K562 (cell line): ENCODE measurements at regions not wholly inside any gene's neighbourhood (a gene's known extent, or its start where the extent isn't known, plus 50 kb on each side); places are given as distances from the start of the nearest gene placed in this dataset.

ENCODE experiments used
- ARID3A ChIP-seq: IDR thresholded peaks from 2 replicates; pipeline ENCODE4 v1.6.1; 2012; ENCODE audit warnings: low read depth, low read length, improper control_type of control experiment, borderline replicate concordance
- ARNT ChIP-seq, 2 experiments: fragments of 450-650 bp; IDR thresholded peaks; 2 replicates each; pipeline ENCODE4 v1.6.1; 2016; ENCODE audit warnings: mild to moderate bottlenecking in 1 of 2
- DPF2 ChIP-seq: fragments of 450-650 bp; IDR thresholded peaks from 2 replicates; pipeline ENCODE4 v1.6.1; 2016
- FOXA1 ChIP-seq: fragments of 450-650 bp; IDR thresholded peaks from 2 replicates; pipeline ENCODE4 v1.6.1; 2016; ENCODE audit warnings: mild to moderate bottlenecking, borderline replicate concordance
- MCM2 ChIP-seq: fragments of 450-650 bp; IDR thresholded peaks from 2 replicates; pipeline ENCODE4 v1.6.1; 2017; ENCODE audit warnings: low read depth, mild to moderate bottlenecking
- MCM5 ChIP-seq: fragments of 450-650 bp; IDR thresholded peaks from 2 replicates; pipeline ENCODE4 v1.6.1; 2016; ENCODE audit warnings: low read depth
- NFIC ChIP-seq: fragments of 450-650 bp; IDR thresholded peaks from 2 replicates; pipeline ENCODE4 v1.6.1; 2017; ENCODE audit warnings: mild to moderate bottlenecking, inconsistent platforms
- NR2C2 ChIP-seq, 2 experiments: fragments of 200-800 bp in 1 of 2; sonication (Bioruptor generic) in 1 of 2; sonication (generic) in 1 of 2; formaldehyde crosslinking in 1 of 2; IDR thresholded peaks; 2 replicates each; pipeline versions ENCODE4 v1.6.1 to v1.8.0; 2016 to 2022; ENCODE audit warnings: mild to moderate bottlenecking in 1 of 2, missing compliant biosample characterization in 1 of 2, missing genetic modification characterization in 1 of 2, missing genetic modification reagents in 1 of 2
- PURB ChIP-seq: sonication (generic); formaldehyde crosslinking; IDR thresholded peaks from 2 replicates; pipeline ENCODE4 v1.9.0; 2021; ENCODE audit warnings: low read depth, mild to moderate bottlenecking, missing genetic modification reagents
- RFX7 ChIP-seq: fragments of 250-450 bp; sonication (Bioruptor Pico); IDR thresholded peaks from 2 replicates; pipeline ENCODE4 v1.5.1; 2021; ENCODE audit warnings: mild to moderate bottlenecking
- SREBF1 ChIP-seq: fragments of 150-350 bp; IDR thresholded peaks from 2 replicates; pipeline ENCODE4 v1.6.1; 2014; ENCODE audit warnings: antibody characterized with exemption, low read depth, low read length, borderline replicate concordance
- TAL1 ChIP-seq: fragments of 450-650 bp; IDR thresholded peaks from 2 replicates; pipeline ENCODE4 v1.6.1; 2016; ENCODE audit warnings: mild to moderate bottlenecking
- ZBTB1 ChIP-seq: sonication (generic); formaldehyde crosslinking; IDR thresholded peaks from 2 replicates; pipeline ENCODE4 v1.8.1; 2023; ENCODE audit warnings: missing genetic modification reagents, low read depth, mild to moderate bottlenecking, borderline replicate concordance
- ZNF239 ChIP-seq: fragments of 250-450 bp; sonication (Bioruptor Pico); IDR thresholded peaks from 2 replicates; pipeline ENCODE4 v1.4.0; 2020; ENCODE audit warnings: mild to moderate bottlenecking
- ZNF282 ChIP-seq: sonication (generic); formaldehyde crosslinking; IDR thresholded peaks from 2 replicates; pipeline ENCODE4 v1.8.1; 2023; ENCODE audit warnings: missing genetic modification reagents
- TF ChIP-seq, protein P1 (sequence below): sonication (generic); formaldehyde crosslinking; IDR thresholded peaks from 2 replicates; pipeline ENCODE4 v1.8.0; 2022; ENCODE audit warnings: missing genetic modification reagents, mild to moderate bottlenecking, moderate library complexity, borderline replicate concordance
- TF ChIP-seq, protein P2 (sequence below): fragments of 250-450 bp; sonication (Bioruptor Pico); IDR thresholded peaks from 2 replicates; pipeline ENCODE4 v1.5.0; 2021
- TF ChIP-seq, protein P3 (sequence below), 2 experiments: fragments of 450-650 bp; formaldehyde crosslinking in 1 of 2; IDR thresholded peaks; 2 replicates each; pipeline versions ENCODE4 v1.4.0 to v1.6.1; 2014 to 2020; ENCODE audit warnings: mild to moderate bottlenecking in 2 of 2, borderline replicate concordance in 1 of 2, low read depth in 1 of 2

DNA sequence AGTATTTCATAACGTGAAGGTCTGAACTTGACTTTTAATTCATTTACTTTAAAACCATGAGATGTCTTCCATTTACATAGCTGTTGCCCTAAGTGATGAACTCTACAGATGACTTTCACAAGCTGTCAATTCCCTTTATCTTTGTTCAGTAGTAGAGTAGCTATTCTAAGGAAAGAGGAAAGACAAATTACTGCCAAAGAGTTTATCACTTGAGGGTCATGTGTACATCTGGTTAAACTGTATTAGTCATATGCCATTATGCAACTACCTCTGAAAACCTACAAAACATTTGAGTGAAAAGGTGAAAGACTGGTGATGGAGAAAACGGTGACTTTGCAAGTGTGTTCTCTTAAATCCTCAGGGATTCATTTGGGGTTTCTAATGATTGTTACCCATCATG is 763.9 kb downstream of the TMEM182 start (continued):
- TF ChIP-seq, protein P1, sequence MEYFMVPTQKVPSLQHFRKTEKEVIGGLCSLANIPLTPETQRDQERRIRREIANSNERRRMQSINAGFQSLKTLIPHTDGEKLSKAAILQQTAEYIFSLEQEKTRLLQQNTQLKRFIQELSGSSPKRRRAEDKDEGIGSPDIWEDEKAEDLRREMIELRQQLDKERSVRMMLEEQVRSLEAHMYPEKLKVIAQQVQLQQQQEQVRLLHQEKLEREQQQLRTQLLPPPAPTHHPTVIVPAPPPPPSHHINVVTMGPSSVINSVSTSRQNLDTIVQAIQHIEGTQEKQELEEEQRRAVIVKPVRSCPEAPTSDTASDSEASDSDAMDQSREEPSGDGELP = no peak
- 0 out of 2 replicates have a peak, but pooled peaks have one; percentile 32 for TF ChIP-seq ARID3A
- TF ChIP-seq FOXA1 = no peak
- 0 out of 2 replicates have a peak, but pooled peaks have one; percentile 19 for TF ChIP-seq NFIC
- no peak for TF ChIP-seq ARNT (IDR thresholded peaks at IDR 0.05)
- no peak for TF ChIP-seq NR2C2 (CRISPR knock-in tag; IDR thresholded peaks at IDR 0.05)
- TF ChIP-seq NR2C2 (tag; IDR thresholded peaks at IDR 0.05) = peak; percentile 27; the same call in 1 of the 2 replicates
- TF ChIP-seq, protein P2, sequence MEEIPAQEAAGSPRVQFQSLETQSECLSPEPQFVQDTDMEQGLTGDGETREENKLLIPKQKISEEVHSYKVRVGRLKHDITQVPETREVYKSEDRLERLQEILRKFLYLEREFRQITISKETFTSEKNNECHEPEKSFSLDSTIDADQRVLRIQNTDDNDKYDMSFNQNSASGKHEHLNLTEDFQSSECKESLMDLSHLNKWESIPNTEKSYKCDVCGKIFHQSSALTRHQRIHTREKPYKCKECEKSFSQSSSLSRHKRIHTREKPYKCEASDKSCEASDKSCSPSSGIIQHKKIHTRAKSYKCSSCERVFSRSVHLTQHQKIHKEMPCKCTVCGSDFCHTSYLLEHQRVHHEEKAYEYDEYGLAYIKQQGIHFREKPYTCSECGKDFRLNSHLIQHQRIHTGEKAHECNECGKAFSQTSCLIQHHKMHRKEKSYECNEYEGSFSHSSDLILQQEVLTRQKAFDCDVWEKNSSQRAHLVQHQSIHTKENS (CRISPR knock-in tag) = no peak
- no peak for TF ChIP-seq ZNF282 (CRISPR knock-in tag)
- no peak for TF ChIP-seq SREBF1
- TF ChIP-seq PURB (CRISPR knock-in tag) = no peak
- TF ChIP-seq RFX7 (CRISPR knock-in tag) = no peak
- no peak for TF ChIP-seq ZBTB1 (CRISPR knock-in tag)
- no peak for TF ChIP-seq ZNF239
- peak; percentile 59 for TF ChIP-seq TAL1
- TF ChIP-seq MCM2 = no peak
- TF ChIP-seq MCM5 = no peak
- TF ChIP-seq, protein P3, sequence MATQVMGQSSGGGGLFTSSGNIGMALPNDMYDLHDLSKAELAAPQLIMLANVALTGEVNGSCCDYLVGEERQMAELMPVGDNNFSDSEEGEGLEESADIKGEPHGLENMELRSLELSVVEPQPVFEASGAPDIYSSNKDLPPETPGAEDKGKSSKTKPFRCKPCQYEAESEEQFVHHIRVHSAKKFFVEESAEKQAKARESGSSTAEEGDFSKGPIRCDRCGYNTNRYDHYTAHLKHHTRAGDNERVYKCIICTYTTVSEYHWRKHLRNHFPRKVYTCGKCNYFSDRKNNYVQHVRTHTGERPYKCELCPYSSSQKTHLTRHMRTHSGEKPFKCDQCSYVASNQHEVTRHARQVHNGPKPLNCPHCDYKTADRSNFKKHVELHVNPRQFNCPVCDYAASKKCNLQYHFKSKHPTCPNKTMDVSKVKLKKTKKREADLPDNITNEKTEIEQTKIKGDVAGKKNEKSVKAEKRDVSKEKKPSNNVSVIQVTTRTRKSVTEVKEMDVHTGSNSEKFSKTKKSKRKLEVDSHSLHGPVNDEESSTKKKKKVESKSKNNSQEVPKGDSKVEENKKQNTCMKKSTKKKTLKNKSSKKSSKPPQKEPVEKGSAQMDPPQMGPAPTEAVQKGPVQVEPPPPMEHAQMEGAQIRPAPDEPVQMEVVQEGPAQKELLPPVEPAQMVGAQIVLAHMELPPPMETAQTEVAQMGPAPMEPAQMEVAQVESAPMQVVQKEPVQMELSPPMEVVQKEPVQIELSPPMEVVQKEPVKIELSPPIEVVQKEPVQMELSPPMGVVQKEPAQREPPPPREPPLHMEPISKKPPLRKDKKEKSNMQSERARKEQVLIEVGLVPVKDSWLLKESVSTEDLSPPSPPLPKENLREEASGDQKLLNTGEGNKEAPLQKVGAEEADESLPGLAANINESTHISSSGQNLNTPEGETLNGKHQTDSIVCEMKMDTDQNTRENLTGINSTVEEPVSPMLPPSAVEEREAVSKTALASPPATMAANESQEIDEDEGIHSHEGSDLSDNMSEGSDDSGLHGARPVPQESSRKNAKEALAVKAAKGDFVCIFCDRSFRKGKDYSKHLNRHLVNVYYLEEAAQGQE (IDR thresholded peaks at IDR 0.05; ENCODE audit: borderline replicate concordance) = no peak
- TF ChIP-seq, protein P3 (CRISPR knock-in tag; IDR thresholded peaks at IDR 0.05; ENCODE audit: low read depth) = no peak
- peak; percentile 86 for TF ChIP-seq DPF2
